Keratinocyte (primary cell): ENCODE measurements at regions not wholly inside any gene's neighbourhood (a gene's known extent, or its start where the extent isn't known, plus 50 kb on each side); places are given as distances from the start of the nearest gene placed in this dataset.

Experiments
- DNase-seq: peaks from one replicate; pipeline ENCODE4 v3.0.0-alpha.2; 2011; ENCODE audit warnings: low read depth, missing footprints, low spot score
- FAIRE-seq: peaks from 2 replicates; lab custom pipeline; 2011; peaks lifted over from hg19 to GRCh38; lab: Jason Lieb, UNC
- H2AFZ ChIP-seq: 2 replicates; pipeline ENCODE4 v1.6.0; 2012; ENCODE audit warnings: low read length, control low read depth, inconsistent platforms; ENCODE audit not compliant: control insufficient read depth
- H3K27ac ChIP-seq: 2 replicates; pipeline ENCODE4 v1.5.1; 2011; ENCODE audit warnings: low read length; ENCODE audit not compliant: control insufficient read depth, insufficient read depth
- H3K27me3 ChIP-seq: 3 replicates; pipeline ENCODE4 v1.6.0; 2011; ENCODE audit warnings: low read length; ENCODE audit not compliant: control insufficient read depth, insufficient read depth; ENCODE audit errors: extremely low read depth
- H3K36me3 ChIP-seq, 2 experiments: 2 replicates in 1 of 2; 3 replicates in 1 of 2; pipeline ENCODE4 v1.5.1; 2011; ENCODE audit warnings: low read length in 2 of 2, mild to moderate bottlenecking in 1 of 2; ENCODE audit not compliant: control insufficient read depth in 2 of 2, insufficient read depth in 2 of 2; ENCODE audit errors: extremely low read depth in 1 of 2
- H3K4me1 ChIP-seq: 3 replicates; pipeline ENCODE4 v1.5.1; 2011; ENCODE audit warnings: low read length; ENCODE audit not compliant: control insufficient read depth, insufficient read depth; ENCODE audit errors: extremely low read depth
- H3K4me2 ChIP-seq: 3 replicates; pipeline ENCODE4 v1.6.0; 2011; ENCODE audit warnings: low read depth, low read length; ENCODE audit not compliant: control insufficient read depth, insufficient read depth; ENCODE audit errors: extremely low read depth
- H3K4me3 ChIP-seq, 3 experiments: fragments of 200-600 bp in 1 of 3; sonication (generic) in 1 of 3; 2 replicates in 2 of 3; 3 replicates in 1 of 3; pipeline ENCODE4 v1.5.1; 2011 to 2016; ENCODE audit warnings: low read length in 3 of 3, mild to moderate bottlenecking in 3 of 3, control low read depth in 2 of 3, inconsistent platforms in 1 of 3, low read depth in 1 of 3, mixed read lengths in 1 of 3, mixed run types in 1 of 3, moderate library complexity in 1 of 3; ENCODE audit not compliant: control insufficient read depth in 2 of 3, insufficient read depth in 2 of 3; ENCODE audit errors: extremely low read depth in 1 of 3
- H3K79me2 ChIP-seq: 2 replicates; pipeline ENCODE4 v1.6.0; 2012; ENCODE audit warnings: low read length; ENCODE audit not compliant: control insufficient read depth, insufficient read depth
- H3K9ac ChIP-seq: 3 replicates; pipeline ENCODE4 v1.6.0; 2011; ENCODE audit warnings: low read length; ENCODE audit not compliant: control insufficient read depth, insufficient read depth; ENCODE audit errors: extremely low read depth
- H3K9me1 ChIP-seq: 3 replicates; pipeline ENCODE4 v1.6.0; 2011; ENCODE audit warnings: low read length; ENCODE audit not compliant: control insufficient read depth, insufficient read depth; ENCODE audit errors: extremely low read depth
- H3K9me3 ChIP-seq: 2 replicates; pipeline ENCODE4 v1.5.1; 2012; ENCODE audit warnings: low read depth, low read length; ENCODE audit not compliant: control insufficient read depth
- H4K20me1 ChIP-seq: 3 replicates; pipeline ENCODE4 v1.6.0; 2011; ENCODE audit warnings: low read length; ENCODE audit not compliant: control insufficient read depth, insufficient read depth; ENCODE audit errors: extremely low read depth
- CTCF ChIP-seq, 3 experiments: IDR thresholded peaks in 1 of 3; conservative IDR thresholded peaks in 1 of 3; optimal IDR thresholded peaks in 1 of 3; 2 replicates in 2 of 3; 3 replicates in 1 of 3; pipeline versions ENCODE3 to v1.5.1; 2011; ENCODE audit warnings: low read length in 3 of 3, mild to moderate bottlenecking in 3 of 3, moderate library complexity in 2 of 3, control low read depth in 1 of 3, inconsistent platforms in 1 of 3; ENCODE audit not compliant: insufficient read depth in 2 of 3; ENCODE audit errors: extremely low read depth in 1 of 3
- EZH2 ChIP-seq: IDR thresholded peaks from one replicate; pipeline ENCODE4 v1.6.1; 2012; ENCODE audit warnings: inconsistent platforms, mild to moderate bottlenecking, low read length, moderate library complexity
- dilution Hi-C: fragments of 300-500 bp; cut with MboI; formaldehyde crosslinking; loops from one replicate; pipeline ENCODE4 v1.7.0; 2020; ENCODE audit warnings: low sequenced_read_pairs; ENCODE audit not compliant: extremely low pct_ligation_motif_present

GRCh38 chr2:172179045-172179701 lies 76.5 kb upstream of the DLX2 start:
- Histone ChIP-seq H3K27me3 (peaks cover 13% of the 10 kb centered on the region), H3K9me1 (no peaks in the 10 kb centered on the region), H3K79me2 (no peaks in the 10 kb centered on the region), H3K9me3 (no peaks in the 10 kb centered on the region), H3K4me3 (no peak overlapping the region), H2AFZ (no peak overlapping the region), H3K4me1 (peaks cover 31% of the 10 kb centered on the region), H3K36me3 (no peaks in the 10 kb centered on the region), H3K27ac (peak overlapping the region; percentile 16), H3K4me2 (peak overlapping the region; percentile 18), H4K20me1 (no peaks in the 10 kb centered on the region), H3K9ac (no peak overlapping the region)
- dilution Hi-C loops: no loop called here
- FAIRE-seq (peak; percentile 97), DNase-seq (no peak)
- TF ChIP-seq CTCF (optimal IDR thresholded peaks at IDR 0.05 in 1 of 3, IDR thresholded peaks at IDR 0.05 in 1 of 3, conservative IDR thresholded peaks at IDR 0.05 in 1 of 3; ENCODE audit: extremely low read depth in 1 of 3, insufficient read depth in 2 of 3, low read length in 3 of 3) (no peak), EZH2 (no peak)

- Histone ChIP-seq H3K9me3 (no peaks in the 10 kb centered on the region), H4K20me1 (no peaks in the 10 kb centered on the region), H3K9ac (no peak overlapping the region), H3K27me3 (peaks cover 13% of the 10 kb centered on the region), H3K9me1 (no peaks in the 10 kb centered on the region), H3K4me3 (no peak overlapping the region), H3K36me3 (no peaks in the 10 kb centered on the region), H2AFZ (no peak overlapping the region), H3K4me1 (peaks cover 31% of the 10 kb centered on the region), H3K79me2 (no peaks in the 10 kb centered on the region), H3K4me2 (peak overlapping the region; percentile 13), H3K27ac (no peak overlapping the region)
- TF ChIP-seq EZH2 (no peak), CTCF (optimal IDR thresholded peaks at IDR 0.05 in 1 of 3, IDR thresholded peaks at IDR 0.05 in 1 of 3, conservative IDR thresholded peaks at IDR 0.05 in 1 of 3; ENCODE audit: extremely low read depth in 1 of 3, insufficient read depth in 2 of 3, low read length in 3 of 3) (no peak)
- dilution Hi-C loops: no loop called here
- peak; percentile 20 for FAIRE-seq
- DNase-seq: no peak
Measured at GRCh38 chr2:172181840-172182239, 79.1 kb upstream of the DLX2 start.
